ENCODE measurements at regions not wholly inside any gene's neighbourhood (a gene's known extent, or its start where the extent isn't known, plus 50 kb on each side); places are given as distances from the start of the nearest gene placed in this dataset.
A peak's percentile ranks its signal among the peaks of the same experiment; 100 is the strongest.

GRCh38 chr12:91866566-91866965 is 279.1 kb downstream of the BTG1 start:
- H3K4me3 Mint-ChIP-seq: no peak overlapping the region
- ATAC-seq: no peak

GRCh38 chr12:91863702-91864101 is 281.9 kb downstream of the BTG1 start:
- ATAC-seq (no peak), DNase-seq (no peak)
- H3K4me3 Mint-ChIP-seq: no peak overlapping the region
- ChIA-PET POLR2A (no interaction called here), CTCF (interaction anchor here (1.7 kb wide), 1 partner anchor 52 kb away, joined by 6 read pairs; no protein-coding TSS in a partner anchor)
- intact Hi-C loops (cut with micrococcal nuclease): no loop called here
- H3K36me3 Mint-ChIP-seq (ENCODE audit: low read depth): no peaks in the 10 kb centered on the region
- peaks cover 34% of the 10 kb centered on the region for H3K4me1 Mint-ChIP-seq (ENCODE audit: low read depth)
- H3K9me3 Mint-ChIP-seq: peaks cover 3% of the 10 kb centered on the region
- H3K27me3 Mint-ChIP-seq: no peaks in the 10 kb centered on the region
- no peak overlapping the region for H3K27ac Mint-ChIP-seq
- no peak for TF ChIP-seq CTCF (IDR thresholded peaks at IDR 0.05)

More at GRCh38 chr12:91866566-91866965, 279.1 kb downstream of the BTG1 start:
- Mint-ChIP-seq H3K27ac (no peak overlapping the region), H3K36me3 (ENCODE audit: low read depth) (no peaks in the 10 kb centered on the region), H3K9me3 (peaks cover 3% of the 10 kb centered on the region), H3K27me3 (no peaks in the 10 kb centered on the region), H3K4me1 (ENCODE audit: low read depth) (peaks cover 39% of the 10 kb centered on the region)
- no peak for DNase-seq
- POLR2A ChIA-PET: interaction anchor here (1.1 kb wide), 1 partner anchor 10 kb away, joined by 3 read pairs; no protein-coding TSS in a partner anchor
- no peak for TF ChIP-seq CTCF (IDR thresholded peaks at IDR 0.05)
- CTCF ChIA-PET: interaction anchor here (0.8 to 1.2 kb wide), 3 partner anchors 10 to 55 kb away, joined by 4 to 5 read pairs (median 5); no protein-coding TSS in a partner anchor
- intact Hi-C loops (cut with micrococcal nuclease): no loop called here

GRCh38 chr12:91861554-91861953 is 284.1 kb downstream of the BTG1 start:
- Mint-ChIP-seq H3K36me3 (ENCODE audit: low read depth) (peaks cover 3% of the 10 kb centered on the region), H3K4me1 (ENCODE audit: low read depth) (peaks cover 35% of the 10 kb centered on the region), H3K4me3 (no peak overlapping the region), H3K27ac (no peak overlapping the region), H3K9me3 (no peaks in the 10 kb centered on the region), H3K27me3 (no peaks in the 10 kb centered on the region)
- ATAC-seq: no peak
- DNase-seq: no peak
- ChIA-PET CTCF (no interaction called here), POLR2A (interaction anchor here (0.6 kb wide), 1 partner anchor 747 kb away, joined by 5 read pairs; no protein-coding TSS in a partner anchor)
- intact Hi-C loops (cut with micrococcal nuclease): no loop called here
- no peak for TF ChIP-seq CTCF (IDR thresholded peaks at IDR 0.05)

GRCh38 chr12:91859347-91859746 is 286.3 kb downstream of the BTG1 start:
- Mint-ChIP-seq H3K9me3 (no peaks in the 10 kb centered on the region), H3K4me1 (ENCODE audit: low read depth) (peaks cover 37% of the 10 kb centered on the region), H3K27ac (no peak overlapping the region), H3K27me3 (no peaks in the 10 kb centered on the region), H3K36me3 (ENCODE audit: low read depth) (peaks cover 3% of the 10 kb centered on the region), H3K4me3 (no peak overlapping the region)
- DNase-seq (no peak), ATAC-seq (no peak)
- CTCF ChIA-PET: interaction anchor here (2.9 to 3.0 kb wide), 2 partner anchors 11 to 48 kb away, joined by 7 read pairs; no protein-coding TSS in a partner anchor
- POLR2A ChIA-PET: interaction anchor here (1.1 to 1.4 kb wide), 2 partner anchors 13 to 17 kb away, joined by 3 read pairs; no protein-coding TSS in a partner anchor
- TF ChIP-seq CTCF (IDR thresholded peaks at IDR 0.05): no peak
- intact Hi-C loops (cut with micrococcal nuclease): no loop called here

GRCh38 chr12:91857813-91858542 is 287.7 kb downstream of the BTG1 start:
- Mint-ChIP-seq H3K27me3 (no peaks in the 10 kb centered on the region), H3K9me3 (no peaks in the 10 kb centered on the region), H3K4me1 (ENCODE audit: low read depth) (peaks cover 31% of the 10 kb centered on the region), H3K36me3 (ENCODE audit: low read depth) (peaks cover 3% of the 10 kb centered on the region), H3K27ac (no peak overlapping the region), H3K4me3 (no peak overlapping the region)
- intact Hi-C loops (cut with micrococcal nuclease): no loop called here
- TF ChIP-seq CTCF (IDR thresholded peaks at IDR 0.05): no peak
- ATAC-seq: peak; percentile 51
- ChIA-PET POLR2A (interaction anchor here (1.4 kb wide), 1 partner anchor 19 kb away, joined by 3 read pairs; no protein-coding TSS in a partner anchor), CTCF (interaction anchor here (1.2 to 3.0 kb wide), 3 partner anchors 10 to 46 kb away, joined by 3 to 7 read pairs (median 7); no protein-coding TSS in a partner anchor)
- DNase-seq: no peak

Data from activated CD8-positive, alpha-beta T cell treated with anti-CD3 and anti-CD28 coated beads for 36 hours (primary cell).